ENCODE measurements at regions not wholly inside any gene's neighbourhood (a gene's known extent, or its start where the extent isn't known, plus 50 kb on each side); places are given as distances from the start of the nearest gene placed in this dataset.

DNA sequence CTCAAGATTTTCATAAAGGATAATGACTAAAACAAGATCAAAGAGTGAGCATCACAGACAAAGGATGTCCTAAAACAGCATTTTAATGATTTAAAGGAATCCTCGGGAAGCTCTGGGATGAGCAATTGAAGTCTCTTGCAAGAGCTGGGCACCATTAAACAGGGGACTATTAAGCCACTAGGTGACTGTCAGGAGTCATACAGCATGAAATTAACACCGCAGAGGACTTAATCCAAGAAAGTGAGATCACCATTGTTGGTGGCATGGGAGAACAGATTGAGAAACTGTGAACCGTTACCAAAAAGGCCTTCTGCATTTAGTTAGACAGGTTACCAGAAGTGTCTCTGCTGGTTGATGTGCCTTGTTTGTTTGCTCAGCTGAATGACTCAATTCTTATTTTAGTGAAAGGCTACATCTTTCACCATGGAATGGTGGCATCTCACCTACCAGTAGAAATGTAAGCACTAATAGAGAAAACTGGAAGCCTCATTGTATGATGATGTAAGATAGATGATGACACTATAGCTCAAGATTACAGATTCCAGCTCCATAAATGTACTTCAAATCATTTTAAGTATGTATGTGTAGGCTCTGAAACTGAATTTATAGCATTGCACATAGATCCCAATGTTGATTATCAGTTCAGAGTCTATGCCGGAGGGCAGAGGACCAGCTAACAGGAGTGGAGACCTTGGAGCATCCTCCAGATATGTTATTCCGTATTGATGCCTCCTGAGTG, 427.6 kb downstream of the SUCLG1 start:
- no peaks in the 10 kb centered on the region for H4K20me1 ChIP-seq (ENCODE audit: low read length)
- H2AFZ ChIP-seq (ENCODE audit: low read length), result no peak overlapping the region
- ChIA-PET CTCF (no interaction called here), POLR2A (ENCODE audit: unreplicated experiment) (no interaction called here)
- H3K9ac ChIP-seq (ENCODE audit: low read length), result no peak overlapping the region
- H3K27ac ChIP-seq (ENCODE audit: low read length), result no peak overlapping the region
- H3K9me2 ChIP-seq (replicated peaks; ENCODE audit: low read length), result no peaks in the 10 kb centered on the region
- H3F3A ChIP-seq (ENCODE audit: low read length, unreplicated experiment), result no peaks in the 10 kb centered on the region
- H3K36me3 ChIP-seq (ENCODE audit: low read depth, low read length), result no peaks in the 10 kb centered on the region
- BruUV-seq (replicated peaks), result no TSS peak
- TF ChIP-seq EZH2phosphoT487 (IDR thresholded peaks at IDR 0.05; ENCODE audit: borderline replicate concordance, low read length), result no peak
- TF ChIP-seq CTCF (conservative IDR thresholded peaks at IDR 0.05; ENCODE audit: low read depth, low read length), result no peak
- no peak for TF ChIP-seq EZH2 (IDR thresholded peaks at IDR 0.05; ENCODE audit: low read length, unreplicated experiment)
- H3K4me1 ChIP-seq (ENCODE audit: insufficient read depth, low read length), result no peaks in the 10 kb centered on the region
- 0 out of 2 replicates have a peak, but pooled peaks cover 3% of the 10 kb centered on the region for H3K27me3 ChIP-seq (ENCODE audit: low read length)
- no peak for DNase-seq
- H3K4me2 ChIP-seq (ENCODE audit: low read length), result no peak overlapping the region
- H3K9me3 ChIP-seq (ENCODE audit: low read length), result no peaks in the 10 kb centered on the region
- intact Hi-C loops (cut with micrococcal nuclease), result no loop called here
- no peak for ATAC-seq
- no peaks in the 10 kb centered on the region for H3K79me2 ChIP-seq (ENCODE audit: low read length)
- H3K4me3 ChIP-seq (ENCODE audit: low read length), result no peak overlapping the region

DNA sequence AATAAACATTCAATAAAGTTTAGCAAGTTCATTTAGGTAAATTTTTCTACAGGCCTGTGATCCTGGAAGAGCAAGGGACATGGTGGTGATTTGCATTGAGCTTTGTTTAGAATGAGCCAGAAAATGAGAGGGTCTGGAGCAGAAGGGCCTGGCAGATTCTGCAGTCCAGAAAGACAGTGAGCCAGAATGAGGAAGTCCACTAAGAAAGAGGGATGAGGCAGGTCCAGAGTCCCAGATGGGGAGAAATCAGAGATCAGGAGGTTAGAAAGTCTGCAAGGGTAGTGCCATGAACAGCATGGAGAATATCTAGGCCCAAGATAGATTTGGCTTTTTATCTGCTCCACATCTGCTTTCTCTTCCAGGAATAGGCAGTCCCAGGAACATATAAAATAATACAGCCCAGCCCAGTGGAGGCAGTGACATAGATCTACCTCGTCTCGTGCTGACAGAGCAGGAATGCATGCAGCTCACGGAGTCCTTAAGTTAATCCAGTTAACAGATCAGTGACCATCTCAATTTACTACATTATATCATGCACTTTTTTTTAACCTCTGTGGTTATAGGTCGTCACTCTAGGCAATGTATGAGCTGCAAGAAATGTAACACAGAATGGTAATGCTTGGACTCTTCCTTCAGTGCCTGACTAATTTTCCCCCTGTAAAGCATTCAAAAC, 429.0 kb downstream of the SUCLG1 start:
- Histone ChIP-seq H3K9me3 (ENCODE audit: low read length) (no peaks in the 10 kb centered on the region), H3K27ac (ENCODE audit: low read length) (no peak overlapping the region), H4K20me1 (ENCODE audit: low read length) (no peaks in the 10 kb centered on the region), H3F3A (ENCODE audit: low read length, unreplicated experiment) (no peaks in the 10 kb centered on the region), H3K4me3 (ENCODE audit: low read length) (no peak overlapping the region), H3K79me2 (ENCODE audit: low read length) (no peaks in the 10 kb centered on the region), H3K4me1 (ENCODE audit: insufficient read depth, low read length) (no peaks in the 10 kb centered on the region), H3K9me2 (replicated peaks; ENCODE audit: low read length) (no peaks in the 10 kb centered on the region), H2AFZ (ENCODE audit: low read length) (no peak overlapping the region), H3K36me3 (ENCODE audit: low read depth, low read length) (no peaks in the 10 kb centered on the region), H3K9ac (ENCODE audit: low read length) (no peak overlapping the region), H3K27me3 (ENCODE audit: low read length) (0 out of 2 replicates have a peak, but pooled peaks cover 3% of the 10 kb centered on the region), H3K4me2 (ENCODE audit: low read length) (no peak overlapping the region)
- ATAC-seq (no peak), DNase-seq (no peak)
- no TSS peak for BruUV-seq (replicated peaks)
- ChIA-PET CTCF (no interaction called here), POLR2A (ENCODE audit: unreplicated experiment) (no interaction called here)
- intact Hi-C loops (cut with micrococcal nuclease), result no loop called here
- TF ChIP-seq EZH2phosphoT487 (IDR thresholded peaks at IDR 0.05; ENCODE audit: borderline replicate concordance, low read length) (no peak), EZH2 (IDR thresholded peaks at IDR 0.05; ENCODE audit: low read length, unreplicated experiment) (no peak), CTCF (conservative IDR thresholded peaks at IDR 0.05; ENCODE audit: low read depth, low read length) (no peak)

DNA sequence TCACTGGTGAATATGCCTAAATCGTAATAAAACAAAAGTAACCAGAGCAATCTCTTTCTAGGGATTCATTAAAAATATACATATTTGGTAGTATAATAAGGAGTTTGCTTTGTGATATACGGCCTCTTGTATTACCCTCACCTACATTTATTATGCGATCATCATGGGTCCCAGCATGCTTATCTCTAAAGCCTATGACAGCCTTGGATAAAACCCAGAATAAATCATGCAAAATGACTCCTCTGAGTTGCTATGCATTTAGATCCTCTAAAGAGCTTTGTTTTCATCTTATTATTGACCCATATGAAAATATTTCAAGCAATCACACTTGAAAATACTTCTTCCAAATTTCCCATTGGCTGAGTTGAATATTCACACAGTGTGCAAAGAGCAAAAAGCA, 432.3 kb downstream of the SUCLG1 start:
- H3K4me3 ChIP-seq (ENCODE audit: low read length), result no peak overlapping the region
- ATAC-seq (no peak), DNase-seq (no peak)
- H3K79me2 ChIP-seq (ENCODE audit: low read length), result no peaks in the 10 kb centered on the region
- H3K36me3 ChIP-seq (ENCODE audit: low read depth, low read length), result no peaks in the 10 kb centered on the region
- no peaks in the 10 kb centered on the region for H3K27me3 ChIP-seq (ENCODE audit: low read length)
- ChIA-PET POLR2A (ENCODE audit: unreplicated experiment) (no interaction called here), CTCF (no interaction called here)
- H3K9ac ChIP-seq (ENCODE audit: low read length), result no peak overlapping the region
- no peak overlapping the region for H3K4me2 ChIP-seq (ENCODE audit: low read length)
- TF ChIP-seq EZH2 (IDR thresholded peaks at IDR 0.05; ENCODE audit: low read length, unreplicated experiment) (no peak), CTCF (conservative IDR thresholded peaks at IDR 0.05; ENCODE audit: low read depth, low read length) (no peak), EZH2phosphoT487 (IDR thresholded peaks at IDR 0.05; ENCODE audit: borderline replicate concordance, low read length) (no peak)
- H4K20me1 ChIP-seq (ENCODE audit: low read length), result no peaks in the 10 kb centered on the region
- H3K27ac ChIP-seq (ENCODE audit: low read length), result no peak overlapping the region
- no peaks in the 10 kb centered on the region for H3K9me3 ChIP-seq (ENCODE audit: low read length)
- H3K4me1 ChIP-seq (ENCODE audit: insufficient read depth, low read length), result no peaks in the 10 kb centered on the region
- intact Hi-C loops (cut with micrococcal nuclease), result no loop called here
- H3K9me2 ChIP-seq (replicated peaks; ENCODE audit: low read length), result no peaks in the 10 kb centered on the region
- no TSS peak for BruUV-seq (replicated peaks)
- no peak overlapping the region for H2AFZ ChIP-seq (ENCODE audit: low read length)
- no peaks in the 10 kb centered on the region for H3F3A ChIP-seq (ENCODE audit: low read length, unreplicated experiment)
